MM.1S (cell line): ENCODE measurements at regions not wholly inside any gene's neighbourhood (a gene's known extent, or its start where the extent isn't known, plus 50 kb on each side); places are given as distances from the start of the nearest gene placed in this dataset.
"Not testable (repeated sequence)": the region's sequence is repeated elsewhere in the genome, so short reads cannot be mapped to it uniquely, and the experiment has no call there.

Experiments
- DNase-seq: peaks from one replicate; pipeline ENCODE4 v3.0.0-alpha.2; 2015
- H2AFZ ChIP-seq: fragments of 300-600 bp; sonication (generic); 2 replicates; pipeline ENCODE4 v1.6.0; 2016; ENCODE audit warnings: antibody characterized with exemption, low read length
- H3F3A ChIP-seq: fragments of 300-600 bp; sonication (generic); 2 replicates; pipeline ENCODE4 v1.6.1; 2016; ENCODE audit warnings: mild to moderate bottlenecking, antibody characterized with exemption, low read length, moderate library complexity, mixed read lengths; ENCODE audit not compliant: insufficient read depth
- H3K27ac ChIP-seq: fragments of 300-600 bp; sonication (generic); 2 replicates; pipeline ENCODE4 v1.5.1; 2016; ENCODE audit warnings: mild to moderate bottlenecking, low read length
- H3K27me3 ChIP-seq: fragments of 300-600 bp; sonication (generic); replicated peaks from 2 replicates; pipeline ENCODE4 v1.6.0; 2016; ENCODE audit warnings: low read length; ENCODE audit not compliant: insufficient read depth
- H3K36me3 ChIP-seq: fragments of 300-600 bp; sonication (generic); replicated peaks from 2 replicates; pipeline ENCODE4 v1.6.1; 2016; ENCODE audit warnings: mild to moderate bottlenecking, low read length, mixed read lengths; ENCODE audit not compliant: insufficient read depth
- H3K4me1 ChIP-seq: fragments of 300-600 bp; sonication (generic); 2 replicates; pipeline ENCODE4 v1.6.1; 2016; ENCODE audit warnings: low read length, mixed read lengths
- H3K4me2 ChIP-seq: fragments of 300-600 bp; sonication (generic); 2 replicates; pipeline ENCODE4 v1.6.0; 2016; ENCODE audit warnings: low read depth, low read length
- H3K4me3 ChIP-seq: fragments of 300-600 bp; sonication (generic); 2 replicates; pipeline ENCODE4 v1.5.1; 2016; ENCODE audit warnings: low read length, mixed read lengths
- H3K79me2 ChIP-seq: fragments of 300-600 bp; sonication (generic); 2 replicates; pipeline ENCODE4 v1.6.1; 2016; ENCODE audit warnings: mixed run types, low read length, mixed read lengths
- H3K9ac ChIP-seq: fragments of 300-600 bp; sonication (generic); 2 replicates; pipeline ENCODE4 v1.6.1; 2016; ENCODE audit warnings: low read length, mixed read lengths
- H3K9me2 ChIP-seq: fragments of 300-600 bp; sonication (generic); replicated peaks from 2 replicates; pipeline ENCODE4 v1.6.1; 2016; ENCODE audit warnings: mild to moderate bottlenecking, low read length, mixed read lengths; ENCODE audit not compliant: insufficient read depth
- H3K9me3 ChIP-seq: fragments of 300-600 bp; sonication (generic); replicated peaks from 2 replicates; pipeline ENCODE4 v1.6.1; 2016; ENCODE audit warnings: mild to moderate bottlenecking, low read length, mixed read lengths; ENCODE audit not compliant: insufficient read depth
- H4K20me1 ChIP-seq: fragments of 300-600 bp; sonication (generic); 2 replicates; pipeline ENCODE4 v1.6.1; 2016; ENCODE audit warnings: mild to moderate bottlenecking, low read length, moderate library complexity, mixed read lengths; ENCODE audit not compliant: insufficient read depth
- EZH2 ChIP-seq: fragments of 300-600 bp; sonication (generic); optimal IDR thresholded peaks from 2 replicates; pipeline ENCODE3; 2017; ENCODE audit warnings: low read depth, mild to moderate bottlenecking, antibody characterized with exemption, low read length, mixed read lengths
- EZH2phosphoT487 ChIP-seq: fragments of 300-600 bp; sonication (generic); IDR thresholded peaks from 2 replicates; pipeline ENCODE4 v1.6.1; 2018; ENCODE audit warnings: antibody characterized with exemption, low read length
- TF ChIP-seq, protein P1 (sequence below): fragments of 300-600 bp; sonication (generic); IDR thresholded peaks from 2 replicates; pipeline ENCODE4 v1.5.1; 2016; ENCODE audit warnings: antibody characterized with exemption, low read length, mixed read lengths

GRCh38 chr22:22362936-22363335, 118.3 kb downstream of the VPREB1 start:
- Histone ChIP-seq H3K4me3 (no peak overlapping the region), H3K9me2 (no peaks in the 10 kb centered on the region), H3K4me2 (no peak overlapping the region), H2AFZ (no peak overlapping the region), H3F3A (no peaks in the 10 kb centered on the region), H3K27me3 (no peaks in the 10 kb centered on the region), H4K20me1 (no peaks in the 10 kb centered on the region), H3K79me2 (no peaks in the 10 kb centered on the region), H3K27ac (no peak overlapping the region), H3K9me3 (no peaks in the 10 kb centered on the region), H3K36me3 (no peaks in the 10 kb centered on the region), H3K4me1 (no peaks in the 10 kb centered on the region), H3K9ac (no peak overlapping the region)
- DNase-seq, result no peak
- TF ChIP-seq EZH2phosphoT487 (no peak), EZH2 (no peak)
- TF ChIP-seq, protein P1, sequence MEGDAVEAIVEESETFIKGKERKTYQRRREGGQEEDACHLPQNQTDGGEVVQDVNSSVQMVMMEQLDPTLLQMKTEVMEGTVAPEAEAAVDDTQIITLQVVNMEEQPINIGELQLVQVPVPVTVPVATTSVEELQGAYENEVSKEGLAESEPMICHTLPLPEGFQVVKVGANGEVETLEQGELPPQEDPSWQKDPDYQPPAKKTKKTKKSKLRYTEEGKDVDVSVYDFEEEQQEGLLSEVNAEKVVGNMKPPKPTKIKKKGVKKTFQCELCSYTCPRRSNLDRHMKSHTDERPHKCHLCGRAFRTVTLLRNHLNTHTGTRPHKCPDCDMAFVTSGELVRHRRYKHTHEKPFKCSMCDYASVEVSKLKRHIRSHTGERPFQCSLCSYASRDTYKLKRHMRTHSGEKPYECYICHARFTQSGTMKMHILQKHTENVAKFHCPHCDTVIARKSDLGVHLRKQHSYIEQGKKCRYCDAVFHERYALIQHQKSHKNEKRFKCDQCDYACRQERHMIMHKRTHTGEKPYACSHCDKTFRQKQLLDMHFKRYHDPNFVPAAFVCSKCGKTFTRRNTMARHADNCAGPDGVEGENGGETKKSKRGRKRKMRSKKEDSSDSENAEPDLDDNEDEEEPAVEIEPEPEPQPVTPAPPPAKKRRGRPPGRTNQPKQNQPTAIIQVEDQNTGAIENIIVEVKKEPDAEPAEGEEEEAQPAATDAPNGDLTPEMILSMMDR, result no peak

DNA sequence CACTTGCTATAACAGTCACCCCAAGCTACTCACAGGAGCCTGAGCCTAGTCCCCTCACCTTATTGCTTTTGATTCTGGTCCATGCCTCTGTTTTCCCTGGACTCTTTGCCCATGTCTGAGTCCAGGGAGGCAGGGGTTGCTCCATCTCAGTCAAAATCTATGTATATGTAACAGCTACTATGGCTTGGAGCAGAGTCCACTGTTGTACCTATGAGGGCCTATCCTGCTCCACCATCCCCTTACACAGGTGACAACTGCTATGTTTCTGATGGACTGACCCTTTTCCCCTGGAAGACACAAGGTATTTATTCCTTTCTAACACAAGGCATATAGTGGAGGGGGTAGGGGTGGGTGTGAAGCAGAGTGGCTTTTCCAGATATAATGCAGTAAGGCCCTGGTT, 119.6 kb downstream of the VPREB1 start:
- Histone ChIP-seq H4K20me1 (no peaks in the 10 kb centered on the region), H3K4me1 (no peaks in the 10 kb centered on the region), H3F3A (no peaks in the 10 kb centered on the region), H2AFZ (no peak overlapping the region), H3K79me2 (no peaks in the 10 kb centered on the region), H3K36me3 (no peaks in the 10 kb centered on the region), H3K4me2 (no peak overlapping the region), H3K27me3 (no peaks in the 10 kb centered on the region), H3K9ac (no peak overlapping the region), H3K9me3 (no peaks in the 10 kb centered on the region), H3K4me3 (no peak overlapping the region), H3K9me2 (no peaks in the 10 kb centered on the region), H3K27ac (no peak overlapping the region)
- TF ChIP-seq EZH2phosphoT487, result no peak
- no peak for TF ChIP-seq EZH2
- TF ChIP-seq, protein P1, result no peak
- no peak for DNase-seq

- TF ChIP-seq, protein P1, result no peak
- no peak for TF ChIP-seq EZH2
- no peaks in the 10 kb centered on the region for H3K36me3 ChIP-seq
- no peak overlapping the region for H3K27ac ChIP-seq
- H3F3A ChIP-seq, result no peaks in the 10 kb centered on the region
- no peaks in the 10 kb centered on the region for H3K9me2 ChIP-seq
- H4K20me1 ChIP-seq, result no peaks in the 10 kb centered on the region
- no peak overlapping the region for H3K9ac ChIP-seq
- DNase-seq, result no peak
- no peak overlapping the region for H2AFZ ChIP-seq
- no peaks in the 10 kb centered on the region for H3K79me2 ChIP-seq
- H3K9me3 ChIP-seq, result no peaks in the 10 kb centered on the region
- H3K4me3 ChIP-seq, result no peak overlapping the region
- H3K4me2 ChIP-seq, result no peak overlapping the region
- H3K27me3 ChIP-seq, result no peaks in the 10 kb centered on the region
- H3K4me1 ChIP-seq, result no peaks in the 10 kb centered on the region
These were observed 122.0 kb downstream of the VPREB1 start for GRCh38 chr22:22366537-22366936.

DNA sequence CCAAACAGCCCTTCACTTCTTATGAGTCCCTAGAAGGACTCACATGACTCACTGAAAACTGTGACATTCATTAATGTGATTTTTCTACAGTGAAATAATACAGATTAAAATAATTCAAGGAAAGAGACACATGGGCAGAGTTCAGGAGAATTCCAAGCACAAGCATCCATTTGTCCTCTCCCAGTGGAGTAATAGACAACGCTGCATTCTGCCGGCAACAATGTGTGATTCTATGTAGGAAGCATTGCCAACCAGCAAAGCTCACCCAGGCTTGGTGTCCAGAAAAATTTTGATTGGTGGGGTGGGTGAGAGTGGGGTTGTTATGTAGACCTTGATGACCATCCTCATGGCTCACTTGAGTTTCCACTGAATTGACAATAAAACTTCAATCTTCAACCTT, 123.9 kb downstream of the VPREB1 start:
- no peak overlapping the region for H3K4me2 ChIP-seq
- H3K9me3 ChIP-seq, result no peaks in the 10 kb centered on the region
- no peak overlapping the region for H3K9ac ChIP-seq
- H3K36me3 ChIP-seq, result no peaks in the 10 kb centered on the region
- H3K4me1 ChIP-seq, result no peaks in the 10 kb centered on the region
- H2AFZ ChIP-seq, result no peak overlapping the region
- no peaks in the 10 kb centered on the region for H3K9me2 ChIP-seq
- TF ChIP-seq EZH2 (no peak), EZH2phosphoT487 (no peak)
- TF ChIP-seq, protein P1, result no peak
- no peaks in the 10 kb centered on the region for H3K79me2 ChIP-seq
- H3K4me3 ChIP-seq, result no peak overlapping the region
- no peaks in the 10 kb centered on the region for H4K20me1 ChIP-seq
- DNase-seq, result no peak
- no peaks in the 10 kb centered on the region for H3F3A ChIP-seq
- H3K27me3 ChIP-seq, result no peaks in the 10 kb centered on the region
- H3K27ac ChIP-seq, result no peak overlapping the region

- H3K9ac ChIP-seq, H3F3A ChIP-seq, H2AFZ ChIP-seq, H3K9me2 ChIP-seq, H3K36me3 ChIP-seq, H3K27me3 ChIP-seq, H4K20me1 ChIP-seq, H3K4me3 ChIP-seq, H3K79me2 ChIP-seq, H3K4me1 ChIP-seq, H3K27ac ChIP-seq, H3K4me2 ChIP-seq, H3K9me3 ChIP-seq: not testable (repeated sequence)
- peak; percentile 27 for DNase-seq
These were observed 124.8 kb downstream of the VPREB1 start for GRCh38 chr22:22369219-22369963.
